ENCODE measurements at regions not wholly inside any gene's neighbourhood (a gene's known extent, or its start where the extent isn't known, plus 50 kb on each side); places are given as distances from the start of the nearest gene placed in this dataset.

DNA sequence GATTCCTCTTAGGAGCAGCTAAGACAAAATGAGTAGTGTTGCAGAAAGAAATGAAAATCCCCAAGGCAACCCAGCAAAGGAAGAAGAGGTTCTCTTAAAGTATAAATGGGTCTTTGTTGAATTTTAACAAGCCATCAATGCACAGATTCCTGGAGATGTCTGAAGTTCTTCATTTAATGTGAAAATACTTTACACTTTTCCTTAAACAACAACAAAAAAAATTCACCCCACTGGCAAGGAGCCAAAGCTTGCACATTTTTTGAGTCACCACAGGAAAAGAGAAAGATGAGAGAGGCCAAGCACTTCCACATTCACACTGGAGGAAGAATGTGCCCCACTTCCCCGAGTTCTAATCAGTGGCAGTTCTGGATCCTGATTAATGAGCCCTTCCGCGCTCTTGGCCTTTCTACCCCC lies 286.4 kb upstream of the MEOX2 start:
- DNase-seq = no peak

DNA sequence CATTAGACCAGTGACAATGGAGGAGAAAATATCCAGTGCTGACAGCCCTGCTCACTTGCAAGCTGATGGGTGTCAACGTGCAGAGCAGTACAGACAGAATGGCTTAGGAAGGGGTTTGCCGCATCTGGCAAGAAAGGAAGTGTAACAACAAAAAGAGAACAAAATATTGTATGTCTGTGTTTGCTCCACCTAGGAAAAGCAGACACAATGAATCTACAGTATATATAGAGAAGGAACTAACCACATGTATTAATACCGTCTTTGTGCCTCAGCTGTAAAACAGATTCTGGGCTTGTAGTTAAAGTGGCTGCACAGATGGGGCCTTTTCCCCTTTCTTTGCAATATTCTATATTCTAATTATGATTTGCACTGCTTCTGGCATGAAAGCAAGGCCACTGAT lies 281.1 kb upstream of the MEOX2 start:
- no peak for DNase-seq

DNA sequence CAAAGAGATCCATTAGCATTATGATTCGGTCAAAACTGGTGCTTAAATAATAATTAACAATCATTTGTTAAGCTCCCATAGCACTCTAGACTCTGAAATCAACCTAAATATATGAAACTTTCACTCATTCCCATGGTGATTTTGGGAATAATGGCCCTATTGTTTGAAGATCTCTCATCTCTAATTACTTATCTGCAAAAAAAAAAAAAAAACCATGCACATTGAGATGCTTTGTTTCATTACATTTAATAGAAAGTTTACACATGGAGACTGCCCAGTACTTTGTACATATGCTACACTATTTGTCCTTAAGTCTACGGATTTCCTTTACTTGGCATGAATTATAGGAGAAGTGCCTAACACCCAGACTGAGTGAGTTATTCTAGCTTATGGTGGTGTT lies 280.6 kb upstream of the MEOX2 start:
- no peak for DNase-seq

DNA sequence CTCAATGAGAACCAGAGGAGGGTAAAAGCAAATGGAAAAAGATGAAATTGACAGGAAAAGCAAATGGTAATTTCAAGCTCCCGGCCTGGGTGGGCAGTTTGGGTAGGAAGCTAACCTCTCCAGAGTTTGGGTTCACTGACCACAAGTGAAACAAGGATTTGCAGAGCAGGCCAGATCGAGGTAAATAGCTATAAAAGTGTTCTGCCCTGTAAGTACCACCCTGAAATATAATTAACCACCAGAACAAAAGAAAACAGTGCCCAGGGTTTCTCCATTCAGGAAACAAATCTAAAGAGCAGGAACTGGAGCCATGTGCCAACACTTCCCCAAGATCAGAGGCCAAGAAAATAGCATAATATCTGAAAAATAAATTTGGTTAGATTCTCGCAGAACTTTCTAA lies 276.7 kb upstream of the MEOX2 start:
- no peak for DNase-seq

DNA sequence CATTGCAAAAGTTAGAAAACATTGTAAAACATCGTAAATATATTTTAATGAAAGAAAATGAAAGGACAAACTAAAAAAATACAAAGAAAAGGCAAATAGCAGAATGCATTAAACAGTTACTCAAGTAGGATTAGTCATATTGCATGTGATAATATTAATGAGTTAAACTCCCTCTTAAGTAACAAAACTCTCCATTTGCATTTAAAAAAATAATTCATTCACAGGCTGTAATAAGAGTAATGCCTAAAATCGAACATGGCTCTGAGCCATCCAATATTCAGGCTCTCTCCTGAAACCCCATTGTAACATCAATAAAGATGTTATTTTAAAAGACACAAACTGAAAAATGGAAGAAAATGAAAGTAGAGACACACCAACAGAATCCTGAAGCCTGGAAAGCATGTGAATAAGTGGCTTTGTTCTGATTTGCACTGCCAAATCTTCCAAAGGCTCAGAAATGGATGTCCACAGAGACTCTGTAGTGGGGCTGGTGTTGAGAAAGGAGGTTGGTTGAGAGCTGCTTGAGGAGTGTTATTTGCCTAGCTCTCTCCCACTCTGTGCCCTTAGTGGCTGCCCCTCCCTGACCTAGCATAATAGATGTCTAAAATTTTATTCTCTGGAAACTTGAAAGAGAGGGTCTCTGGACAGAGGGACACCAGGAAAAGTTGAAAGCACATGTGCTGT lies 268.3 kb upstream of the MEOX2 start:
- no peak for DNase-seq

DNA sequence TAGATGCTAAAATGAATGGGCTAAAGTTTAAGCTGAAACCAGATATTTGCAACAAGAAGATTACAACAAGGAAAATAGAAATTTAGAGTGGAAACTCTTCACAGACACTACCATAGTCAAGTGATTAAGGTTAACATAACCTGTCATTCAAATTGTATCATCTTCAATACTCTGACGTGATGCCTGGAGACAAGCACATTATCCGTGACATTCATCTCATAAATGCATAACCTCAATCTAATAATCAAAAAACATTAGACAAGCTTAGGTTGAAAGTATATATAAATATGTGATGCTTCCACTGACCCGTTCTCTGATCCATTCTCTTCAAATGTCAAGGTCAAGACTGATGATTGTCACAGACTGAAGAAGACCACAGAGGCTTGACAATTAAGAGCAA lies 263.8 kb upstream of the MEOX2 start:
- no peak for DNase-seq

DNA sequence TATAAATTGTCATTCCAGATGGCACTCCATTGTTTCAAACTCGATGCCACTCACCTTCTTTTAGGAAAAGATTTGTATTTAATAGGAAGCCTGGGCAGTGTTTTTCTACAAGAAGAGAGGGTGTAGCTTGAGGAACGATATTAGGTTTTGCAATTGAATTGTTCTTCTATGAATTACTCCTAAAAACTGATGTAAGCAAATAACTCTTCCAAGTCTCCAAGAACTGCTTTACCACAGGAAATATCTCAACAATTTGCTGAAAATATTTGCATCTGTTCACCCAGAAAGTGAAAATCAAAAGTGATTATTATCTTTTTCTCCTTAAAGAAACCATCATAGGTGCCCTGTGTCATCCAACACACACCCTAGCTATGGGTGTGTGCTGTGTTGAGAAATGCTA lies 261.3 kb upstream of the MEOX2 start:
- no peak for DNase-seq

DNA sequence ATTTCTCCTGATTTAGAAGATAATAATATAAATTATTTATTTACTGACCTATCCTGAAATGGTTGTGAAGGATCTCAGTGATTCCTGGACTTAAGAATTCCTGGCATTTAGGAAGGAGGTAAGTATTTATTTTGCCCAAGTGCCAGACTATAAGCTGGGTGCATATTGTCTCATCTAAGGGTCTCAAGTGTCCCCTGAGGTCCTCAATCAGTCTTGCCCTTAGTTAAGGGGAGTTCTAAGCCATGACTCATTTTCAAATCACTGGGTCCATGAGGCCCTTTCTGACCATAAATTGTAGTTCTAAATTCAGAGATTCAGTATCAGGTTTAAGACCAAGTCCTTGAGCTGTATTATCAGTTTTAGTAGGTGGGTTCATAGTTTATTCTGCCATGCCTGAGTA lies 251.6 kb upstream of the MEOX2 start:
- no peak for DNase-seq

DNA sequence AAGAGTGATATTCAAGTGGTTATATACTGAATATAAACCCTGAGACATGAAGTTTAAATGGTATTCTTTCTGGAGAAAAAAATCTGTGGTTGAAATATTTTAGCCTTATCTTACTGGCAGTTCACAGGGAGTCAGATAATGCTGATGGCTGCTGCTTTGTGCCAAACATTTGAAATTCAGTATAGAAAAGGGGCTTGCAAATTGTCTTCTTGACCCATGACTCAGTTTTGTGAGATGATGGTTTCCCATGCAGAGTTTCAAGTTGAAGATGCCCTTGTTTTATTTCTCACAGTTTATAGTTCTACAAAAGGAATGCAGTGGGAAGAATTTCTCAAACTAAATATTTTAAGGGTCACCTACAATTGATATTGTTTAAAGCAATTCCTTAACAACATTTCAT lies 251.1 kb upstream of the MEOX2 start:
- no peak for DNase-seq

DNA sequence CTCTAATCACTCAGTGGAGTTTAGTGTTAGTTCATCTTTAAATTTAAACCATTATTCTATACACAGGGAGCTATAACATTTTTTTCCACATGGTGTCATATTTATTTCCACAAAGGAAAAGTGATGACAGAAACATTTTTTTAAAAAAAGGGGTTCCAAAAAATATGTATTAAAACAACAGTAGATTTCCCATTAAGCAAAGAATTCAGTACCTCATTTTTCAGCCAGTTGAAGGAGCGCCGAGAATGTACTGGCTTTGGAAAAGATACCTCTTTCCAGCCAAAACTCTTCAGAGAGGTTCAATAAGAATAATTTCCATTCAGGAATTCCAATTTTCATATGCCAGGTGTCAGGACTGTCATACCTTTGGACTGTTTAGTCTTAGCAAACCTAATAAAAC lies 250.5 kb upstream of the MEOX2 start:
- no peak for DNase-seq

DNA sequence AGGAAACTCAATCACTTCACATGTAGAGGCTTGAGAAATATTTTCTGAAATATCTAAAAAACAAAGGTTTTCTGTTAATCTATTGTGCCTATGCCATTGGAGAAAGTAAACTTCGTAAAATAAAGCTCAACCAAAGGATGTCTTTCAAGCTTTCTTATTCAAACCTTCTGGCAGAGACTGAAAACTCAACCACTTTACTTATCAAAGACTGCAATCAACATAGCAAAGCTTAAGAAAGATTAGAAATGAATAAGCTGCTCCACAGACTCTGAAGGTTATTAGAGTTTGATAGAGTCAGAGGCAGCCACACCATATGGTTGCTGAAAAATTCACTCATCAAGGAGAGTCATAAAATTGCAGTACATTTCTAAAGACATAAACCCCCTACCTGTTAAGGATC lies 245.8 kb upstream of the MEOX2 start:
- DNase-seq = no peak

DNA sequence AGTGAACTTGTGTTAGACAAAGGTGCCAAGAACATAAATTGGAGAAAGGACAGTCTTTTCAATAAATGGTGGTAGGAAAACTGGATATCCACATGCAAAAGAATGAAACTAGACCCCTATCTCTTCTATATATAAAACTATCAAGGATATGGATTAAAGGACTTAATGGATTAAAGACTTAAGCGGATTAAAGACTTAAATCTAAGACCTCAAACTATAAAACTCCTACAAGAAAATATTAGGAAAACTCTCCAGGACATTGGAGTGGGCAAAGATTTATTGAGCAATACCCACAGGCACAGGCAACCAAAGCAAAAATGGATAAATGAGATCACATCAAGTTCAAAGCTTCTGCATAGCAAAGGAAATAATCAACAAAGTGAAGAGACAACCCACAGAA lies 242.9 kb upstream of the MEOX2 start:
- no peak for DNase-seq

DNA sequence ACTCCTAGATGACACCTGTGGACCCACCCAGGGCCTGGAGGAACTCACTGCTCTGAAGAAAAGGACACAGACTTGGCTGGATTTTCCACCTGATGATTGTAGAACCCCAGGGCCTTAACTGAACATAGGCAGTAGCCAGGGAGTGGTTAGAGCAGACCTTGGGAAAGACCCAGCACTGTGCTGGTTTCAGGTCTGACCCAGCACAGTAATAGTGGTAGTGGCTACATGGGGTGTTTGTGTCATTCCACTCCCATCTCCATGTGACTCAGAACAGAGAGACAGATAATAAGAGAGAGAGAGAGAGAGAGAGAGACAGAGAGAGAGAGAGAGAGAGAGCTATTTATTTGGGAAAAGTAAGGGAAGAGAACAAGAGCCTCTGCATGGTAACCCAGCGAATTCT lies 239.1 kb upstream of the MEOX2 start:
- DNase-seq = peak; percentile 28

DNA sequence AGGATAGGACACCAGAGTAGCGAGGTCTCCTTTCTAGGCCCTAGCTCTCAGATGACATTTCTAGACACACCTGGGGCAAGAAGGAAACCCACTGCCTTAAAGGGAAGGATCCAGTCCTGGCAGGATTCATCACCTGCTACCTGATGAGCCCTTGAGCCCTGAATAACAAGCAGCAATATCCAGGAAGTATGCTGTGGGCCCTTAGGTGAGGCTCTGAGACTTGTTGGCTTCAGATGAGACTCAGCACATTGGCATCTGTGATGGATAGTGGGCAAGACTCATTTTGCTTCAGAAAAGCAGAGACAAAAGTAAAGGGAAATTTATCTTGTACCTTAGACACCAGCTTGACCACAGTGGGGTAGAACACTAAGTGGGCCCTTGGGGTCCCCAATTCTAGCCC lies 238.4 kb upstream of the MEOX2 start:
- no peak for DNase-seq

DNA sequence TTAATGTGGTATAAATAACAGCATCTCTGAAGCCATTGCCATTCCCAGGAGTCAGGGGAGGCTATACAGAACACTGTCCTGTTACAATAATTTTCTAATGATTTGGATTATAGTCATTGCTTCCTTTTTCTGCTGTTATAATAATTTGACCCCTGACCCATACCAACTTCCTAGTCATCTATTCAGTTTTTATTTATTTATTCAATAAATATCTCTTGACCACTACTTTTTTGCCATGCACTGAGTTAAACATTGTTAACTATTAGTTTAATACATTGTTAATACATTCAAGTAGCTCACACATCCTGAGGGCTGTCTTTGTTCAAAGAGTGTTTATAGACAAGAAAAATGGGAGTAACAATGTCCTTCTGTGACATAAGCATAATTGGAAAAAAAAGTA lies 235.5 kb upstream of the MEOX2 start:
- no peak for DNase-seq

DNA sequence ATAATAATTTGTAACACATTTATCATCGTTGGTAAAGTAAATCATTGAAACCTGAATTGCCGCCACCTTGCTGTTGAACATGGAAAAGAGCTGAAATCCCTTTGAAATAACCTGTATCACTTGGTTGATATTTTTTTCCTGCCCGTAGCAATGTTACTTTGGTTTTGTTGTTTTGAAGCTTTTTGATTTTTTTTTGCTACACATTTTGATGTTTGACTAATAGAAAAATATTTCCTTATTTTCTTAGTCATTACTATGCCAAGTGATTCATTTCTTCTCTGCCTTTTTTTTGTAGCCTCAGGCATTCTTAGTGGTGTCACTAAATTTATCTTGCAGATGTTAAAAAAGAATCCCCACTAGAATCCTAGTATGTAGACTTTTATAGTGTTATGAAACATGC lies 235.1 kb upstream of the MEOX2 start:
- no peak for DNase-seq

DNA sequence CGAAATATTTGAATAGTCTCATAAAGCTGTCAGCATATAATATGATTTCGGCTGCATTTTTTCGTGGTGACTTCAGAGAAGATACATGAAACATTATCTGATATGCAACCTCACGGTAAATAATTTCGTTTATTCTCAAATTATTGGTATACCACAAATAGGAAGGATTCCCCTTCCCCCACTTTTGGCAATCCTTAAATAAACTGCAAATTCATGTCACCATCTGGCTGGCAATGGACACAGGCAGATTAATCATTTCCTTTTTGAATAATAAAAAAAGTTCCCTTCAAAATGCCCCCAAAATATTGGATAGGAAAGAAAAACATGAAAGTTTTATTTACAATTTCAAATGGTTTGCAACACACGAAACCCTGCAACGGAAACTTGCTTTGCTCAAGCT lies 234.5 kb upstream of the MEOX2 start:
- no peak for DNase-seq

DNA sequence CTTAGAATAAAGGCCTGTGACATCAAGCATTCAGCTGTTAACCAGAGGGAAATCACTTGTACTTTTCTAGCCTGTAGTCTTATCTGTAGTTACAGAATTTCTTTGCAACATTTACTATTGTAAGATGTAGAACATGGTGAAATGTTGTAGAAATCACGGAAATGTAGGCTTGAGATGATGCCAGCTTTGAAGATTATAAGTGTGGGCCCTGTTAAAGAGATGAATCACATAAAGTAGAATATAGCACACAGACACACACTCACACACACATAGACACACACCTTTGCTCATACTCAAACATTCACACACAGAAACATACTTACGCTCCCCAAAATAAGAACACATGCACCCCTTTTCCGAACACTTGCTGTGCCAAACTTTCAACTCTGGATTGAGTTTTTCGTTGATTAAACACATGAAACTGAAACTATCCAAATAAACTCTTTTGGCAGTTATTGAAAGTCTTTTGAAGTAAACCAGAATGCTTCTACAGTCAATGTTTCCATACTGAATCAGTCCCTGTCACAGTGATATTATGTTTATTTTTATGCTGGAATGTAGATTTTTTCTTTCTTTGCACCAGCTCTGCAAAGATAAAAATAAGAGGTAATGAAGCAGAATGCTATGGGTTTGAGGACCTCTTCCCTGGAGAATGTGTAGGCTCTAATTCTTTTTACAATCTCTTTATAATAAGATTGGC lies 230.3 kb upstream of the MEOX2 start:
- no peak for DNase-seq

DNA sequence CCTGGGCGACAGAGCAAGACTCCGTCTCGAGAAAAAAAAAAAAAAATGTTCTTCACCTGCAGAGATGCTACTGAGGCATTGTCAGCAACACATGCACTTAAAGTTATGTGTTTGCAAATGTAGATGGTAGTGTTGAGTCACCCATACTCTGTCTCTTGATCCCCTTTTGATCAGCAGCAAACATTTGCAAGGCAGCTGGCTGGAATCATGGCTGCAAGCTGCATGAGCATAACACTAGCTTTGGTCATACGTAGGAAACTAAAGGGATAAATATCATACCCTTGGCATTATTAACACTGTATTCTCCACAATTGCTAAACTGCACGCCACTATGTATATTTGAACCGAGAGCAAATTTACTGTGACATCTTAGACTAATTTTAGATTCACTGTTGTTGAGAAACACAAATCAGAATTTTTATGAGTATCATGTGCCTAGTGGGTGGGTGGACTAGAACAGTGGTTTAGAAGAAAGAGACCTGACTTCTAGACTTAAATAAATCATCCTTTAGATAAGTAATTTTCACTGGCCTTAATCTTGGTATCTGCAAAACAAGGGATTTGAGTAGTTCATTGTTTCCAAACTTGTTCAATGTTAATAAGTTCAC lies 229.3 kb upstream of the MEOX2 start:
- DNase-seq = no peak

DNA sequence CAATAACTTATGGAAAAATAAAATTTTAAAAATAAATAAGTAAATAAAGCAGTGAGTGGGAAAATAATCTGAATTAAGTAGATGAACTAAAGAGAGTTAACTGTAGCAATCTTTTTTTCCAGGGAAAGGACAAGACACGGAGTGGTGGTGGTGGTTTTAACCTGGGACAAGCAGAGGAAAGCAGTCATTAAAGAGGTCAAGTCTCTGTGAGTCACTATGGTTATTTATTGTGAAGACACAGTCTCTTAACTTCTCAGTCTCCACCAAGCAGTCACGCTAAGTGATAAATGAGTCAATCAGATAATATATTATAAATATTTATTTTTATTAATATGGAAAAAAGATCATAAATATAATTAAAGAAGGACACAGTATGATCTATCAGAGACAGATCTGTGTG lies 228.1 kb upstream of the MEOX2 start:
- DNase-seq = no peak

DNA sequence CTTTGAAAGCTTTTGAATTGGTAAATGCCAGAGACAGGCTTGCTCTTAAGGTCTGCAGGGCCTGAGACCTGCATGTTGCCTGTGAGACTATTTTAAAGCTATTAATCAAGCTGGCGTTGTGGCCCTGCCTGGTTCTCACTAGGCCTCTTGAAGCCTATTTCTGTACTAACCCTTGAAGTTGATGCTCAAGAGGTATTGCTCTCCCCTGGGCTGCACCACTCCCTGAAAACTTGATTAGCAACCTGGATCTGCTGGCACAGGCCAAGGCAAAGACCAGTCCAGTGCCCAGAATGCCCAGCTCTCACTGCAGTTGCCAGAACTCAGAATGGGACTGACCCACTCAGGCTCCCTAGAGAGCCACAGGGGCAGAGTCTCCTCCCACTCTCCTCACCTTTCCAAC lies 220.0 kb upstream of the MEOX2 start:
- no peak for DNase-seq

DNA sequence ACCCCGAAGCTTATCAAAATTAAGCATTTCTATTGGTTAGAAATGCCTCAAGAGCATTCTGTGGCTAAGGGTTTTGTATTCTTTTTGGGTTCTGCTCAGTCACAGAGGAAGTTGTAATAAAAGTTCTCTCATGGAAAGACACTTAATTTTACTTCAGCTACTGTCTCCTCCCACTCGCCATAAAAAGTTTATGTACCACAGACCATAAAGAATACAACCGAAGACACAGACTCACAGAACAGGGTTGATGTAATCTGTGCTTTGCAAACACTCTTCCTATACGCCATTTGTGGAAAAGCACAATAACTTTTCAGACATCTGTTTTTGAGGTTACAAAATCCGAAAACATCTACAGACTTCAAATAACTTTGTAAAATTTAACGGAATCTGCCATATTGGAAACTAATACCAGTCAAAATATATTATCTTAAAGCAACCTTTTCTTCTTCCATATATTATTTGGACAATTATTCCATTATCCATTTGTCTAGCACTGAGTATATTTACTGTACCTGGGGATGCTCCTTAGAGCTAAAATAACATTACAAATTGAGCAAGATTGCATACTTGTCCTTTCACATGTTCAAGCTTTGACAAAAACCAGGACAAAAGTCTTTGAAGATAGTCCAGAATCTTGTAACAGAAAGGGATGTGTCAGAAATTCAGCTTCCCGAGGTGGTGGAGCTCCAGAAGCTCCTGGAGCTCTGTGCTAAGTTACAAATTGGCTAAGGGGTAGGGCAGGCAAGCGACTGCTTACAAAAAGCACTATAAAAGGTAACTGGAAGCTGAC lies 219.0 kb upstream of the MEOX2 start:
- DNase-seq = no peak

DNA sequence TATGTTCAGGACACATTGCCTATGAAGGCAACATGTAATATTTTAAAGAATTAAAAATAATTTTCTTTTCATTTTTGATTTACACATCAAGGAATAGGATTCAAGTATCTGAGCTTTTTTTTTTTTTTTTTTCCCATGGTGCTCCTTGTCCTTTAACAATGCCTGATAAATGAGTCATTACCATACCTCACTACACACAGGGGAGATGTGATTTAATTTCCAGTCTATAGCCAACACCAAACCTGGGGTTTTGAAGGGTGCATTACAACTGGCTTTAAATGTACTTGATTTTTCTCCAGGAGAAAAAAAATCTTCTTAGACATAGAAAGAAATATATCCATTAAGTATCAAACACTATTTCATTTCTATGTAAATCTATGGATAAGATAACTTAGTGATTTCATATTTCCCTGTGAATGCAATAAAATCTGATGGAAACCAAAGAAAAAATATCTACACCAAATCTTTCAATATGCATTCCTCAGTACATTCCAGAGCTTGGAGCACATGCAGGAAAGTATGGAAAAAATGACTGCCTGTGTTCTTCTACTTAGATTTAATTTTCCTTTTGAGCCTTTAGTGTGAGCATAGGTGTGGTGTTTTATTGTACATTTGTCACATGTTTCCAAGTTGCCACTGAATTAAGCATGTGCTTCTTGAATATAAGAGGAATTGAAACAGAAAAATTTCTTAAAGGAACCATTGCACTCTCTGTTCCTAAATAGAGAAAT lies 204.8 kb upstream of the MEOX2 start:
- no peak for DNase-seq

Data from activated CD4-positive, alpha-beta T cell treated with anti-CD3 and anti-CD28 coated beads, Interleukin-2, amount 50 U/mL, for 16 hours (primary cell).